Testis (tissue), 2 donors: ENCODE measurements at regions not wholly inside any gene's neighbourhood (a gene's known extent, or its start where the extent isn't known, plus 50 kb on each side); places are given as distances from the start of the nearest gene placed in this dataset.

Experiments
- DNase-seq: peaks from one replicate; pipeline ENCODE4 v3.0.0-alpha.2; 2019
- H3K27ac ChIP-seq, 2 donors: fragments of 200-600 bp; sonication (generic); one replicate each; pipeline ENCODE4 v1.5.1; 2019
- H3K27me3 ChIP-seq: fragments of 200-600 bp; sonication (generic); one replicate; pipeline ENCODE4 v1.5.1; 2019
- H3K36me3 ChIP-seq: fragments of 200-600 bp; sonication (generic); one replicate; pipeline ENCODE4 v1.5.1; 2017; ENCODE audit warnings: low read depth; ENCODE audit errors: missing control alignments
- H3K4me1 ChIP-seq: fragments of 200-600 bp; sonication (generic); one replicate; pipeline ENCODE4 v1.5.1; 2019
- H3K4me3 ChIP-seq, 2 donors: fragments of 200-600 bp; sonication (generic); one replicate each; pipeline ENCODE4 v1.5.1; 2017 to 2019
- H3K9me3 ChIP-seq: fragments of 200-600 bp; sonication (generic); one replicate; pipeline ENCODE4 v1.5.1; 2017
- CTCF ChIP-seq, 3 experiments: fragments of 450-650 bp in 2 of 3; fragments of 200-600 bp in 1 of 3; sonication (generic) in 1 of 3; IDR thresholded peaks; one replicate each; pipeline ENCODE4 v1.5.1; 2016 to 2019; ENCODE audit warnings: antibody characterized with exemption in 3 of 3, mild to moderate bottlenecking in 2 of 3, moderate library complexity in 1 of 3
- POLR2A ChIP-seq: fragments of 450-650 bp; IDR thresholded peaks from one replicate; pipeline ENCODE4 v1.6.1; 2017; ENCODE audit warnings: antibody characterized with exemption, mild to moderate bottlenecking, moderate library complexity
- WGBS, 2 donors: methylation state at CpG; one replicate each; pipeline ENCODE4 v1.1.5; 2018; 5-methylcytosine and 5-hydroxymethylcytosine counted together
- intact Hi-C: fragments of 100-400 bp; cut with DNase I; formaldehyde crosslinking; loops from one replicate; pipeline ENCODE4 v1.15.1; 2023; ENCODE audit warnings: low total_unique reads

DNA sequence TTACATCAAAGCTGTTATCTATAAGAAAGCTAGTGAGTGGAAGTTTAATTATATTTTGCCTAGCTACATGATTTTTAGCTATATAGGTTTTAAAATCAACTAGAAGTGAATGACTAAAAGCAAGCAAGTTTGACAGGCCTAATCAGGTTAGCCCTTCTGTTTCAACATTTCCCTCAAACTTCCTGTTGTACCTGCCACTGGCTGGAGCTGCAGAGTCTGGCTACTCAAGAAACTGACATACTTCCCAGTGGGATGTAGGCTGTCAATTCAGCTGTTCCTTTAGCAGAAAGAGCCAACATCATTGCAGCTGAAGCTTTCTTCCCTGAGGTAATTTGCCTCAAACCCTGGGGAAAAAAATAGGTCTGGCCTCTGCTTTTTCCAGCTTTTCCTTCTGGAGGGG lies 87.1 kb upstream of the TNR start:
- no peak for TF ChIP-seq POLR2A
- no peak for TF ChIP-seq CTCF (IDR thresholded peaks at IDR 0.05)
- no peaks in the 10 kb centered on the region for H3K4me1 ChIP-seq
- intact Hi-C loops = no loop called here
- DNase-seq = no peak
- no peaks in the 10 kb centered on the region for H3K27me3 ChIP-seq
- no peak overlapping the region for H3K4me3 ChIP-seq
- H3K36me3 ChIP-seq = no peaks in the 10 kb centered on the region
- H3K9me3 ChIP-seq = no peaks in the 10 kb centered on the region
- H3K27ac ChIP-seq = no peak overlapping the region

DNA sequence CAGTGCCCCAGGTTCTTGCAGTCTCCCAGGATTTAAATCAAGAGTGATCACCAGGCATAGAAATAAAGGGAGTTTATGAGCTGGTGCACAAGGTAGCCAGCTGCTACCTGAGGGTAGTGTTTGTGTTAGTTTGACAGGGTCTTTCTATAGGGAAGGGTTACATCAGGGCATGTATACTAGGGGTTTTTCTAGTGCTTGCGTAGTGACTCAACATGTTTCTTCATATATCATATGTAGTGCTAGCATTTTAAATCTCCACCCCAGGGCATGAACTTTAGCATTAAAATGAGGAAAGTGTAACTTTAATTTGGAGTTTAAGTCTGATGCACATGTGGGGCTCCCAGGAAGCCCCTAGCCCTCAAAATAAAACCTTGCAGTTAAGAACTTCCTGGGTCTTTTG lies 86.5 kb upstream of the TNR start:
- intact Hi-C loops = no loop called here
- no peak for TF ChIP-seq CTCF (IDR thresholded peaks at IDR 0.05)
- TF ChIP-seq POLR2A = no peak
- H3K4me1 ChIP-seq = no peaks in the 10 kb centered on the region
- no peaks in the 10 kb centered on the region for H3K9me3 ChIP-seq
- no peaks in the 10 kb centered on the region for H3K36me3 ChIP-seq
- H3K4me3 ChIP-seq = no peak overlapping the region
- 91 to 100% methylated on average over 1 of the region's 1 CpG for WGBS, 2 donors
- no peak overlapping the region for H3K27ac ChIP-seq
- DNase-seq = no peak
- no peaks in the 10 kb centered on the region for H3K27me3 ChIP-seq

GRCh38 chr1:175826705-175827104 lies 83.3 kb upstream of the TNR start:
- no peak for TF ChIP-seq POLR2A
- no peaks in the 10 kb centered on the region for H3K4me1 ChIP-seq
- intact Hi-C loops = no loop called here
- H3K27me3 ChIP-seq = no peaks in the 10 kb centered on the region
- H3K9me3 ChIP-seq = no peaks in the 10 kb centered on the region
- no peak overlapping the region for H3K4me3 ChIP-seq
- no peaks in the 10 kb centered on the region for H3K36me3 ChIP-seq
- 78 to 91% methylated on average over 2 of the region's 2 CpGs for WGBS, 2 donors
- no peak overlapping the region for H3K27ac ChIP-seq
- DNase-seq = no peak

DNA sequence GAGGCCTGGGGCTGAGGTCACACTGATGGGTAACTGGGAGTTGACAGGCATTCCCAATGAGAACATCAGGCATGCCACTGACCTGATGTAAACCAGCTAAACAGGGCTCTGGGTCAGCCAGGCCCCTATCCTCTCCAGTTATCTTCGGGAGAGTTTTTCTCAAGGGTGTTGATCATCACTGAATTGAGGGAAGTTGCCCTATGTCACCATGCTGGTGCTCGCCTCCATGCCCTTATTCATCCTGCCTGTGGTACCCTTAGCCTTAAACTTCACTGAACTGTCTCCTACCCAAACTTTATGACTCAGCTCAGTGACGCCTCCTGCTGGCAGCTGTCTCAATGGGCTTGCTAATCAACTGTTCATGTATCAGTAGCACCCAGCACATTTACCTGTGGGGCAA lies 80.7 kb upstream of the TNR start:
- 57 to 69% methylated on average over 3 of the region's 3 CpGs for WGBS, 2 donors
- Histone ChIP-seq H3K36me3 (no peaks in the 10 kb centered on the region), H3K9me3 (no peaks in the 10 kb centered on the region), H3K4me1 (no peaks in the 10 kb centered on the region), H3K27ac (no peak overlapping the region), H3K27me3 (no peaks in the 10 kb centered on the region), H3K4me3 (no peak overlapping the region)
- peak; percentile 62 for DNase-seq
- intact Hi-C loops = no loop called here
- TF ChIP-seq CTCF (IDR thresholded peaks at IDR 0.05) (peak in 1 of 3 experiments; percentile 20), POLR2A (no peak)

DNA sequence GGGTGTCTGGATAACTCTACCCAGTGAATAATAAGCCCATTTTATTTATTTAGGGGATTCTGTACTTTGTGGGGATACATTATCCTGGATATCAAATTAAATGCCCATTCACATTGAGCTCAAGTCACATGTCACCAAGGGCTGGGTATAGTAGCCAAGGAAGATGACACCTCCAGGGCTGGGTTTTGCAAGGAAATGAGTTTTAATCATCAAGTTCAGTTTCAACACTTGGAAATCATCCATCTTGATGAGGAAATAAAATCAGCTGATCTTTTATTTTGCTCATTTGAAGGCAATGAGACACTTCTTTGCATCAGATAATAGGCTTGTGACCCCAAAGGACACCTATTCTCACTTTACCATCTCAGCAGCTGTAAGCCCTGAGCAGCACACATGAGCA lies 80.0 kb upstream of the TNR start:
- Histone ChIP-seq H3K27me3 (no peaks in the 10 kb centered on the region), H3K36me3 (no peaks in the 10 kb centered on the region), H3K4me1 (no peaks in the 10 kb centered on the region), H3K27ac (no peak overlapping the region), H3K9me3 (no peaks in the 10 kb centered on the region), H3K4me3 (no peak overlapping the region)
- DNase-seq = no peak
- TF ChIP-seq CTCF (IDR thresholded peaks at IDR 0.05) (no peak), POLR2A (no peak)
- intact Hi-C loops = no loop called here
